Smooth muscle cell of the brain vasculature (primary cell): ENCODE measurements at regions not wholly inside any gene's neighbourhood (a gene's known extent, or its start where the extent isn't known, plus 50 kb on each side); places are given as distances from the start of the nearest gene placed in this dataset.

ENCODE experiments used
- DNase-seq: peaks from one replicate; pipeline ENCODE4 v3.0.0-alpha.2; 2012; ENCODE audit warnings: low read depth, low spot score

DNA sequence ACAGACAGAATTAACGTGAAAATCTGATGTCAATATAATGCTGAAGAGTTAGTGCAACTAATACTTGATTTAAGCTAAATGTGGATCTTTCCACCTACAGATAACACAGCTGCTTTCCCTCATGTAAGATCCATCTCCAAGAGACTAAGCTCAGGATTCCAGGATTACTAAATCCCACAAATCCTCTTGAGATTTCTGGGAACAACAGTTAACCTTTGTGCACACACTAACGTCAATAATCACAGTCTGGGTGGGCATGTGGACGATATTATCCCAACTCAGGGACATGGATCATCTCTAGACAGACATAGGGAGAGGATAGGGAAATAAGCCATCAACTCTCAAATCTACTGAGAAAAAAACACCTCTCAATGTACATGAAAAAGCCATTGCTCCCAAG, 432.6 kb downstream of the SATB2 start:
- DNase-seq: no peak

DNA sequence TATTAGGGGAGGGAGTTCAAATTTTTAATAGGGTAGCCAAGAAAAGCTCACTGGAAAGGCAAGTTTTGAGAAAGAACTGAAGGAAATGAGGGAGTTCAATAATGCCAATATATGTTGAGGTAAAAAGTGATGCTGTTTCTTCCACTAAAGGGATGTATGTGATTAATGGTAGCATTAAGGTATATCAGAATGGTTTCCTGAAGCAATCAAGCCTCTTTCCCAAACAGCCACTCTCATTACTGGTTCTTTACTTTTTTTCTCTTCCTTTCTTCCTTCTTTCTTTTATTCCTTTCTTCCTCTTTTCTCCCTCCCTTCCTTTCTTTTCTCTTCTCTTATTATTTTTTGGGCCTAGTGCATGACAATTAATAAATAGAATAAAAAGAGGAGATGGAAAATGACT, 433.5 kb downstream of the SATB2 start:
- no peak for DNase-seq

- no peak for DNase-seq
Observed at GRCh38 chr2:199019898-199020507, 437.7 kb downstream of the SATB2 start.

GRCh38 chr2:199018826-199019225, 438.9 kb downstream of the SATB2 start:
- no peak for DNase-seq

DNA sequence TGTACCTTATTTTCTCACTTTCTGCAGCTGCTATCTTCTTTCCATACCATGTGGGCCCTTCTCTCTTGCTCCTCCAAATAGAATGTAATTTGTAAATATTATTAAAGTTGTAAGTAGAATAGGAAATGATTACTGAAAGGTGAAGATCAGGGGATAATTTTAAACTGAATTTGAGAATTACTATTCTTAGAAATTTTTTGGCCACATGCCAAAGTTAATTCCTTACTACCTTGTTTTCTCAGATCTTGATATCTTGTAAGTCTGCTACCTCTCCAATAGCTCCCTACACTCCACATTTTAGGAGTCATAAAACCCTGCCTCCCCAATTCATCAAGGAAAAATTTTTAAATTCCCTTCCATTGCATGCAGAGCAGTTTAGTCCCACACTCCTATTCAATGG, 442.7 kb downstream of the SATB2 start:
- no peak for DNase-seq

- DNase-seq: no peak
Observed at GRCh38 chr2:199014226-199014625, 443.5 kb downstream of the SATB2 start.

- no peak for DNase-seq
Observed at GRCh38 chr2:199011908-199012307, 445.8 kb downstream of the SATB2 start.

DNA sequence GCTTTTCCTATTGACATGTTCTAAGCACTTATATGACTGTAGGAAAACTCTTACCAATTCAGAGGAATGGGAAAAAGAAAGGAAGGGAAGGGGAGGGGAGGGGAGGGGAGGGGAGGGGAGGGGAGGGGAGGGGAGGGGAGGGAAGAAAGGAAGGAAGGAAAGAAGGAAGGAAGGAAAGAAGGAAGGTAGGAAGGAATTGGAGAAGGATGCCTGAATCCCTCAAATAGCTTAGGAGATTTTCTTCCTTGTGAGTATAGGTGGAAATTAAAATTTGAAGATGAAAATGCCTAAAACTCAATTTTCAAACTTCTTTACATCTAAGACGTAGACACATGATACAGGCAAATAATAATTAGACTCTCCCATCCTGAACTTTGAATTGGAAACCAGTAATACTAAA, 463.1 kb downstream of the SATB2 start:
- no peak for DNase-seq

DNA sequence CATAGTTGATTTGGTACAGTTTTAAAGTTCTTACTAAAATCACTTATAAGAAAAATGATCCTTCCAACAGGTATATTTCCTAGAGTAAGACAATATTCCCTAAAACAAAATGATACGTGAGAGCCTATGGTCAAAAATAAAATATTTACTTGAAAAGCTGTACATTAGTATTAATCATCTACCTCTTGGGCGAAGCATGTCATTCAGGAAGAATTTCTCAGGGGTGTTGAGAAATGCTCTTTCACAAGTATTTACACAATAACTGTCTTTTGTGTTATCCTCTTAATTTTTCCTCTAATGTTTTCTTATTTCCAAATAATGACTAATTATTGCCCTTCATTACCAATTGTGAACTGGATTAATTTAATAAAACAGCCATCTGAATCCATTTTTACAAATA, 466.3 kb downstream of the SATB2 start:
- no peak for DNase-seq

DNA sequence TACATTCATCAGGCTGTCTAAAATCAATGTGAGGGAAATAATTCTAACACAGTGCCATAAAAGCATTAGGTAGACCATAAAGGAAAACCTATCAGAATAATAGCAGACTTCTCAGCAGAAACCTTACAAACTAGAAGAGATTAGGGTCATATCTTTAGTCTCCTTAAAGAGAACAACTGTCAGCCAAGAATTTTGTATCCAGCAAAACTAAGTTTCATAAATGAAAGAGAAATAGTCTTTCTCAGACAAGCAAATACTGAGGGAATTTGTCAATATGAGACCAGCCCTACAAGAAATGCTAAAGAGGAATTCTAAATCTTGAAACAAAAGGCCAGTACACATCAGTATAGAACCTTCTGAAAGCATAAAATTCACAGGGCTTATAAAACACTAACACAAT, 482.0 kb downstream of the SATB2 start:
- DNase-seq: no peak

- no peak for DNase-seq
Observed at GRCh38 chr2:198973785-198974184, 484.0 kb downstream of the SATB2 start.

DNA sequence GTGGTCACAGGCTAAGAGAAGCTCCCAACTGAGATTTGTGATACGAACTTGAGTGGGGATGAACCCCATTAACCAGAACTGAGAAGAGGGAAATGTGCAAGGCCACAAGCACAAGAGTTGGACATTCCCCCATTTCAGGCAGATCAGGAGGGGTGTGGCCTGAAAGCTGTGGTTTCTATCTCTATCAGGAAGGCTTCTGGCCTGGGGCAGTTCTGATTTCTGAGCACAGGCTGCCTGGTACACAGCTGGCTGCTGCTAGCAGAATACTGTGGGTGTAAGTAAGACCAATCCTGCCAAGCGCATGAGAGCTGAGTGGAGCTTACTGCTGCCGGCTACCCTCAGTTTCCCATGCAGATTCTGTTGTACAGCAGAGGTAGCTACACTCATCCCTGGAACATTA, 484.6 kb downstream of the SATB2 start:
- DNase-seq: no peak

DNA sequence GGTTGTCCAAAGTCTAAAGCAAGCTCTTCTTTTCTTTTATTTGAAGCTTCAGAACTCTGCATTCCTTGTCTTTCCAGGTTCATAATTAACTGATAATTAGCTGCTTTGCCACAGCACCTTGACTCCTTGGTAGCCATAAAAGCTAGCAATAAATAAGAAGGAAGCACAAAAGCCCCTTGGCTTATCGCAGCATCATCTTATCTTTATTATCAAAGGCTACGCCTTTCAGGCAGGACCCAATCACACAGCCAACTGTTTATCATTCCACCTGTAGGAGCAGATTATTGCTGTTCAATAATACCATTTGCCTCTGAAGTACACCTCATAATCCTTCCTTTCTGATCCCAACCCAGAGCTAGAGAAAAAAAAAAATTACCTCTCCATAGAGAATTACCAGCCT, 489.2 kb downstream of the SATB2 start:
- no peak for DNase-seq

DNA sequence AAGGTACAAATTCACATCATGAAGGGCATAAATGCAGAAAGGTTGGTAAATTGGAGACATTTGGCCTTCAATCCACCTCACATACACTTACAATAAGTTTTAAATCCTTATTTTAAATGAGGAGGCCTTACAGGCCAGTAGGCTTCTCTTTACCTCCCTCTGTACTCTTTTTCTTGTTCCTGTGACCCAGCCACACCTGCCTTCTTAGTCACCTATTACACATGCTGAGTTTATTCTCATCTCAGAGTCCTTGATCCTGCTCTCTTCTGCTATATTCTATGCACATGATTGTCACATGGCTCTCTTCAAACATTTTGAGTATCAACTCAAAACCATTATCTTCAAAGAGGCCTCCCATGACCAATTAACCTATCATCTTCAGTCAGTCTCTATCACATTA, 491.5 kb downstream of the SATB2 start:
- DNase-seq: no peak

DNA sequence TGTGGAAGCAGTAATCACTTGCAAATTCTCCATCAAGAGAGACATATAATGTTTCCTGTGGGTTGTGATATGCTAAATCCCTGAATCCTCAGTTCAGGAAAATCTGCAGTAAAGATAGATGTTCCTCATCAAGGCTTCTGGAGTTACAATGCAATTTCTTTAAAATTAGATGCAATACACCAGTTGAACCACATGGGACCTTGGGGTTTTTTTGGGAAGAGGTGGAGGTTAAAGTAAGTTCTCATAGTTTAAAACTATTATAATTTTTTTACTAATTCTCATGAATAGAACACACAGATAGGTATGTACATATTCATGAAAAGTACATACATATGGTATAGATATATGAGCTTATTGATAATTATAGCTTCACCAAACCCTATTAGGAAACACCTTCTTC, 496.2 kb downstream of the SATB2 start:
- no peak for DNase-seq

DNA sequence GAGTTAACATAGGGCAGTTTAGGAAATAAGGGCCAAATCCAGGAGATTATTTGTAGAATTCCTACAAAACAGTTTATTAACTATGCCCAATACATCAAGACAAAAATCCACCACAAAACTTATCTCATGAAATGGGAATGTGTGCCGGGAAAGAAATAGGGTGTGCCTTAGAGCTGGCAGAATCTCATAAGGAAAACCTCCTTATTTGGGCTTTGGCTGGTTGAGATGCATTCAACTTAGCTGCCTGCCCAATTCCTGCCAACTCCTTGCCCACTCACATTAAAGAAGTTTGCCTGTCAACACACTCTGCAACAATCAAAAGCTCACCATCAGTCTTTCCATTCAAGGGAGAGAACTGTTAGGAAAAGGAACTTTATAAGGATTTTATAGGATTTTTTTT, 500.6 kb downstream of the SATB2 start:
- no peak for DNase-seq

DNA sequence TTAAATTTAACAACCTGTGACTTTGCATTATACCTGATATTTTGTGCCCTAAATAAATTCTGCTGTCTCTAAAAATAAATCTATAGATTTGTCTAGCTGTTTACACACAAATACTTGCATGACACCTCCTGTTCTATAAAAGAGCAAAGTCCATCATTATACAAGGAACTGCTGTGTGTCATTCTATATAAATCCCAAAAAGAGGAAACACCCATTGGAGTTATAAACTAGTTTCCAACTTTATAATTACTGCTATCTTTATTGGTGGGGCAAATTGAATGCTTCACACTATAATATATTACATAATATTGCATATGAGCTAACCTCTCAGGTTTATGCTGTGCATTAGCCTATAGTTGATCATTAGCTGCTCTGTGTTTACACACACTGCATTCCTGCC, 504.4 kb downstream of the SATB2 start:
- no peak for DNase-seq

DNA sequence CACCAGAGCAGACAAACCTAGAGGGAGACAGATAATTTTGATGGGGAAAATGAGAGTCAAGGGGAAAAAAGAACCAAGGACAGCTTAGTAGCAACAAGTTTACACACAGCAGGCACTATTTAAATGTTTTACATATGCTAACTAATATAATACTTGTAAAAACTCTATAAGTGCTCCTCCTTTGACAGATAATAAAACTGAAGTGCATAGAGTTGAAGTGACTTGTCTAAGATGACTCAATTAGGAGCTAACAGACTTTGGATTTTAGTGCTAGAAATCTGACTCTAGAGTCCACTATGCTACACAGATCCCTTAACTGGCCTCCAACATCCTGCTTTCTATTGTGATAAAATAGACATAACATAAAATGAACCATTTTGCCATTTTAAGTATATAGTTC, 506.9 kb downstream of the SATB2 start:
- DNase-seq: no peak

- DNase-seq: no peak
Observed at GRCh38 chr2:198945496-198945895, 512.2 kb downstream of the SATB2 start.

DNA sequence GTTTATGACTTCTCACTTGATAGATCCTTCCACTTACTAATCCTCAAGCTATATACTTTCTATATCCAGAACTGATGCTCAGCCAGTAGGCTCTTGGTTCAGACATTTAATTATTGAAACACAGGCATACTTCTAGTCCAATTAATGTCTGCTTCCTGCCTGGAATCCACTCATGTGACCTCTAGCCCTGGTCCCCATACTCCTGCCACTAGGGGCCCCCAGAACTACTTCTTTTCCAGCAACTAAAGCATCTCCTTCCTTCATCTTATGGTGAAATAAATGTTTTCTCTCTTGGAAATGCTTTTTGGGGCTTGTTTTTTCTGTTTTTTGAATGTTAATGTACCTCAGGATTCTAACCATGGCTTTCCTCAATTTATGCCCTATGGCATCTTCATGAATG, 527.6 kb downstream of the SATB2 start:
- DNase-seq: no peak

GRCh38 chr2:198928026-198928425, 529.7 kb downstream of the SATB2 start:
- DNase-seq: no peak

DNA sequence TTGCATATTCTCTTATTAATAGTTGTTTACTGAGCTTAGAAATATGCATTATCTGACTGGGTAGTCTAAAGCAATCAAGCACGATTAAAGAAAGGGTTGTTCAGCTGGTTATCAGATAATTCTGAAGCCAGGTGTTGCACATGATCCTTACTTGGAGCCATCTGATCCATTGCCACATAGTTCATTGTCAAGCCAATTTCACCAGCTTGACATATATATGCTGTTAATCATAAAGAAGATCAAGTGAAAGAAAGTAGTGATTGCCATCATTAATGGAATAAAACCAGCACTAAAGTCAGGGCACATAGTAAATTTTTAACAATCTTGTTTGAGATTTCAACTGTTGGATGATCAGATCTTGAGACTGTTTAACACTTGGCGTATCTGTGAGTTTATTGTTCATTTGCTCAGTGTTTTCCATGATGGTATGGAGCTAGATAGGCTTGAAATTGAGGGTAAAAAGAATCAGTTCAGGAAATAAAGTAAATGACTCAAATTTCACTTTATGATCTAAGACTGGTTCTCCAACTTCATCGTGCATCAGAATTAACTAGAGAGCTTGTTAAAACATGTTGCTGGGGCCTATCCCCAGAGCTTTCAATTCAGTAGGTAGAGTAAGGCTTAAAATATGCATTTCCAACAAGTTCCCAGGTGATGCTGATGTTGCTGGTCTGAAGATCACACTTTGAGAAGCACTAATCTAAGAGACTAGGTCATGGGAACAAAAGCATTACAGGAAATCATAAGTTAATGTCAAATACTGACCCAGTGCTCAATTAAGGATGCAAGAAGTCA, 539.6 kb downstream of the SATB2 start:
- DNase-seq: no peak

- no peak for DNase-seq
Observed at GRCh38 chr2:198917275-198917674, 540.5 kb downstream of the SATB2 start.
